ENCODE measurements at regions not wholly inside any gene's neighbourhood (a gene's known extent, or its start where the extent isn't known, plus 50 kb on each side); places are given as distances from the start of the nearest gene placed in this dataset.

GRCh38 chr6:47126647-47127391 lies 84.7 kb upstream of the ADGRF1 start:
- H3K36me3 Mint-ChIP-seq (ENCODE audit: low read depth, unreplicated experiment): no peaks in the 10 kb centered on the region
- no peaks in the 10 kb centered on the region for H3K27me3 Mint-ChIP-seq (ENCODE audit: unreplicated experiment)
- no peak for DNase-seq (ENCODE audit: low spot score)
- no peak for TF ChIP-seq CTCF (IDR thresholded peaks at IDR 0.05; ENCODE audit: unreplicated experiment)
- H3K4me1 Mint-ChIP-seq (ENCODE audit: unreplicated experiment): peaks cover 4% of the 10 kb centered on the region
- H3K9me3 Mint-ChIP-seq (ENCODE audit: unreplicated experiment): no peaks in the 10 kb centered on the region
- H3K27ac Mint-ChIP-seq (ENCODE audit: unreplicated experiment): no peak overlapping the region
- H3K4me3 Mint-ChIP-seq (ENCODE audit: unreplicated experiment): no peak overlapping the region

GRCh38 chr6:47118611-47119010 lies 76.5 kb upstream of the ADGRF1 start:
- no peaks in the 10 kb centered on the region for H3K9me3 Mint-ChIP-seq (ENCODE audit: unreplicated experiment)
- H3K4me3 Mint-ChIP-seq (ENCODE audit: unreplicated experiment): no peak overlapping the region
- no peak for TF ChIP-seq CTCF (IDR thresholded peaks at IDR 0.05; ENCODE audit: unreplicated experiment)
- peaks cover 19% of the 10 kb centered on the region for H3K4me1 Mint-ChIP-seq (ENCODE audit: unreplicated experiment)
- no peak for DNase-seq (ENCODE audit: low spot score)
- no peaks in the 10 kb centered on the region for H3K36me3 Mint-ChIP-seq (ENCODE audit: low read depth, unreplicated experiment)
- no peaks in the 10 kb centered on the region for H3K27me3 Mint-ChIP-seq (ENCODE audit: unreplicated experiment)
- H3K27ac Mint-ChIP-seq (ENCODE audit: unreplicated experiment): no peak overlapping the region

- H3K27ac Mint-ChIP-seq (ENCODE audit: unreplicated experiment): no peak overlapping the region
- H3K4me3 Mint-ChIP-seq (ENCODE audit: unreplicated experiment): no peak overlapping the region
- peaks cover 19% of the 10 kb centered on the region for H3K4me1 Mint-ChIP-seq (ENCODE audit: unreplicated experiment)
- no peak for TF ChIP-seq CTCF (IDR thresholded peaks at IDR 0.05; ENCODE audit: unreplicated experiment)
- no peaks in the 10 kb centered on the region for H3K9me3 Mint-ChIP-seq (ENCODE audit: unreplicated experiment)
- no peaks in the 10 kb centered on the region for H3K27me3 Mint-ChIP-seq (ENCODE audit: unreplicated experiment)
- DNase-seq (ENCODE audit: low spot score): no peak
- H3K36me3 Mint-ChIP-seq (ENCODE audit: low read depth, unreplicated experiment): no peaks in the 10 kb centered on the region
Measured at GRCh38 chr6:47117314-47117713, 75.2 kb upstream of the ADGRF1 start.

- Mint-ChIP-seq H3K36me3 (ENCODE audit: low read depth, unreplicated experiment) (no peaks in the 10 kb centered on the region), H3K27me3 (ENCODE audit: unreplicated experiment) (no peaks in the 10 kb centered on the region), H3K27ac (ENCODE audit: unreplicated experiment) (no peak overlapping the region), H3K4me3 (ENCODE audit: unreplicated experiment) (no peak overlapping the region), H3K9me3 (ENCODE audit: unreplicated experiment) (no peaks in the 10 kb centered on the region), H3K4me1 (ENCODE audit: unreplicated experiment) (peaks cover 24% of the 10 kb centered on the region)
- no peak for TF ChIP-seq CTCF (IDR thresholded peaks at IDR 0.05; ENCODE audit: unreplicated experiment)
- DNase-seq (ENCODE audit: low spot score): no peak
Measured at GRCh38 chr6:47116606-47117005, 74.5 kb upstream of the ADGRF1 start.

- no peak overlapping the region for H3K4me3 Mint-ChIP-seq (ENCODE audit: unreplicated experiment)
- H3K9me3 Mint-ChIP-seq (ENCODE audit: unreplicated experiment): no peaks in the 10 kb centered on the region
- TF ChIP-seq CTCF (IDR thresholded peaks at IDR 0.05; ENCODE audit: unreplicated experiment): no peak
- no peaks in the 10 kb centered on the region for H3K27me3 Mint-ChIP-seq (ENCODE audit: unreplicated experiment)
- no peak for DNase-seq (ENCODE audit: low spot score)
- H3K4me1 Mint-ChIP-seq (ENCODE audit: unreplicated experiment): peaks cover 24% of the 10 kb centered on the region
- H3K36me3 Mint-ChIP-seq (ENCODE audit: low read depth, unreplicated experiment): no peaks in the 10 kb centered on the region
- H3K27ac Mint-ChIP-seq (ENCODE audit: unreplicated experiment): no peak overlapping the region
Measured at GRCh38 chr6:47116086-47116485, 74.0 kb upstream of the ADGRF1 start.

Data from endothelial cell (in vitro differentiated cells).